HG03469 (cell line): ENCODE measurements at regions not wholly inside any gene's neighbourhood (a gene's known extent, or its start where the extent isn't known, plus 50 kb on each side); places are given as distances from the start of the nearest gene placed in this dataset.
"Not testable (repeated sequence)": the region's sequence is repeated elsewhere in the genome, so short reads cannot be mapped to it uniquely, and the experiment has no call there.

Experiments used
- ATAC-seq: cut with Tn5 transposase; IDR thresholded peaks from one replicate; pipeline ENCODE4 v1.9.1; 2021; ENCODE audit warnings: mild to moderate bottlenecking, moderate library complexity, moderate number of reproducible peaks; ENCODE audit not compliant: unreplicated experiment

- no peak for ATAC-seq
Observed at GRCh38 chr5:15384581-15384980, 115.4 kb upstream of the FBXL7 start.

- no peak for ATAC-seq
Observed at GRCh38 chr5:15384176-15384575, 115.8 kb upstream of the FBXL7 start.

GRCh38 chr5:15383469-15383868, 116.5 kb upstream of the FBXL7 start:
- no peak for ATAC-seq

- no peak for ATAC-seq
Observed at GRCh38 chr5:15383021-15383420, 117.0 kb upstream of the FBXL7 start.

GRCh38 chr5:15377573-15378340, 122.2 kb upstream of the FBXL7 start:
- ATAC-seq = no peak

GRCh38 chr5:15376803-15377202, 123.2 kb upstream of the FBXL7 start:
- ATAC-seq = no peak

GRCh38 chr5:15376088-15376487, 123.9 kb upstream of the FBXL7 start:
- no peak for ATAC-seq

- ATAC-seq = no peak
Observed at GRCh38 chr5:15375559-15375958, 124.4 kb upstream of the FBXL7 start.

GRCh38 chr5:15374886-15375285, 125.1 kb upstream of the FBXL7 start:
- ATAC-seq = no peak

- ATAC-seq = no peak
Observed at GRCh38 chr5:15373151-15373550, 126.8 kb upstream of the FBXL7 start.

GRCh38 chr5:15371184-15371583, 128.8 kb upstream of the FBXL7 start:
- no peak for ATAC-seq

GRCh38 chr5:15368835-15369234, 131.1 kb upstream of the FBXL7 start:
- ATAC-seq = no peak

- ATAC-seq = no peak
Observed at GRCh38 chr5:15367489-15367888, 132.5 kb upstream of the FBXL7 start.

GRCh38 chr5:15366676-15367391, 133.1 kb upstream of the FBXL7 start:
- ATAC-seq = no peak

GRCh38 chr5:15365070-15365469, 134.9 kb upstream of the FBXL7 start:
- ATAC-seq = no peak

GRCh38 chr5:15363601-15364000, 136.4 kb upstream of the FBXL7 start:
- no peak for ATAC-seq

GRCh38 chr5:15357092-15357453, 142.9 kb upstream of the FBXL7 start:
- ATAC-seq = not testable (repeated sequence)

GRCh38 chr5:15356308-15357091, 143.5 kb upstream of the FBXL7 start:
- ATAC-seq = not testable (repeated sequence)

- ATAC-seq = no peak
Observed at GRCh38 chr5:15354021-15354420, 146.0 kb upstream of the FBXL7 start.

GRCh38 chr5:15353086-15353645, 146.8 kb upstream of the FBXL7 start:
- no peak for ATAC-seq

GRCh38 chr5:15350614-15351013, 149.4 kb upstream of the FBXL7 start:
- ATAC-seq = no peak
